Endothelial cell (in vitro differentiated cells): ENCODE measurements at regions not wholly inside any gene's neighbourhood (a gene's known extent, or its start where the extent isn't known, plus 50 kb on each side); places are given as distances from the start of the nearest gene placed in this dataset.

Source experiments
- DNase-seq: peaks from one replicate; pipeline ENCODE4 v3.0.0; 2021; ENCODE audit warnings: low spot score
- H3K27ac Mint-ChIP-seq: one replicate; pipeline ENCODE4 v1.8.0; 2021; ENCODE audit warnings: mixed read lengths, inconsistent platforms; ENCODE audit not compliant: unreplicated experiment
- H3K27me3 Mint-ChIP-seq: one replicate; pipeline ENCODE4 v1.8.0; 2021; ENCODE audit warnings: mild to moderate bottlenecking, moderate library complexity, mixed read lengths, inconsistent platforms; ENCODE audit not compliant: unreplicated experiment
- H3K36me3 Mint-ChIP-seq: one replicate; pipeline ENCODE4 v1.8.0; 2021; ENCODE audit warnings: mild to moderate bottlenecking, low read depth, mixed read lengths, inconsistent platforms; ENCODE audit not compliant: unreplicated experiment
- H3K4me1 Mint-ChIP-seq: one replicate; pipeline ENCODE4 v1.8.0; 2021; ENCODE audit warnings: mild to moderate bottlenecking, mixed read lengths, inconsistent platforms; ENCODE audit not compliant: unreplicated experiment
- H3K4me3 Mint-ChIP-seq: one replicate; pipeline ENCODE4 v1.8.0; 2021; ENCODE audit warnings: mild to moderate bottlenecking, mixed read lengths, inconsistent platforms; ENCODE audit not compliant: unreplicated experiment
- H3K9me3 Mint-ChIP-seq: one replicate; pipeline ENCODE4 v1.8.0; 2021; ENCODE audit warnings: mixed read lengths, inconsistent platforms; ENCODE audit not compliant: unreplicated experiment
- TF ChIP-seq, protein P1 (sequence below): fragments of 200-600 bp; sonication (generic); IDR thresholded peaks from one replicate; pipeline ENCODE4 v1.5.0; 2021; ENCODE audit warnings: antibody characterized with exemption; ENCODE audit not compliant: unreplicated experiment

DNA sequence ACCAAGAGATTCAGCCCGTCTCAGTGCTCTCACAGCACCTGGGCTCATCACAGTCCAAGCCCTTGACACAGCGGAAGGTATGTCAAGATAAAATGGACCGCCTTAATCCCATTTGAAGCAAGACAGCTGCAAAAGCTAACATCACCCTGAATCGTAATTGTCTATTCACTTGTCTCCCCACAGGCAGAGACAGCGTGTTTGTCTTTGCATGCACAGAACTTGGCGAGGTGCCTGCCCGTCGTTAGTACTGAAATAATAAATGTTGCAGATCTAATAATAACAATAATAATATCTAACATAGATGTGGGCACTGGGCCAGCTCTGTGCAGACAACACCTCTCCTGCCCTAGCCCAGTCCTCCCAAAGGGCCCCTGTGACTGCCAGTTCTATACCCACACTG, 271.7 kb downstream of the NPHP4 start:
- TF ChIP-seq, protein P1, sequence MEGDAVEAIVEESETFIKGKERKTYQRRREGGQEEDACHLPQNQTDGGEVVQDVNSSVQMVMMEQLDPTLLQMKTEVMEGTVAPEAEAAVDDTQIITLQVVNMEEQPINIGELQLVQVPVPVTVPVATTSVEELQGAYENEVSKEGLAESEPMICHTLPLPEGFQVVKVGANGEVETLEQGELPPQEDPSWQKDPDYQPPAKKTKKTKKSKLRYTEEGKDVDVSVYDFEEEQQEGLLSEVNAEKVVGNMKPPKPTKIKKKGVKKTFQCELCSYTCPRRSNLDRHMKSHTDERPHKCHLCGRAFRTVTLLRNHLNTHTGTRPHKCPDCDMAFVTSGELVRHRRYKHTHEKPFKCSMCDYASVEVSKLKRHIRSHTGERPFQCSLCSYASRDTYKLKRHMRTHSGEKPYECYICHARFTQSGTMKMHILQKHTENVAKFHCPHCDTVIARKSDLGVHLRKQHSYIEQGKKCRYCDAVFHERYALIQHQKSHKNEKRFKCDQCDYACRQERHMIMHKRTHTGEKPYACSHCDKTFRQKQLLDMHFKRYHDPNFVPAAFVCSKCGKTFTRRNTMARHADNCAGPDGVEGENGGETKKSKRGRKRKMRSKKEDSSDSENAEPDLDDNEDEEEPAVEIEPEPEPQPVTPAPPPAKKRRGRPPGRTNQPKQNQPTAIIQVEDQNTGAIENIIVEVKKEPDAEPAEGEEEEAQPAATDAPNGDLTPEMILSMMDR: no peak
- no peak overlapping the region for H3K4me3 Mint-ChIP-seq
- no peaks in the 10 kb centered on the region for H3K9me3 Mint-ChIP-seq
- H3K36me3 Mint-ChIP-seq: no peaks in the 10 kb centered on the region
- no peak overlapping the region for H3K27ac Mint-ChIP-seq
- H3K4me1 Mint-ChIP-seq: no peaks in the 10 kb centered on the region
- peaks cover 5% of the 10 kb centered on the region for H3K27me3 Mint-ChIP-seq
- DNase-seq: no peak

DNA sequence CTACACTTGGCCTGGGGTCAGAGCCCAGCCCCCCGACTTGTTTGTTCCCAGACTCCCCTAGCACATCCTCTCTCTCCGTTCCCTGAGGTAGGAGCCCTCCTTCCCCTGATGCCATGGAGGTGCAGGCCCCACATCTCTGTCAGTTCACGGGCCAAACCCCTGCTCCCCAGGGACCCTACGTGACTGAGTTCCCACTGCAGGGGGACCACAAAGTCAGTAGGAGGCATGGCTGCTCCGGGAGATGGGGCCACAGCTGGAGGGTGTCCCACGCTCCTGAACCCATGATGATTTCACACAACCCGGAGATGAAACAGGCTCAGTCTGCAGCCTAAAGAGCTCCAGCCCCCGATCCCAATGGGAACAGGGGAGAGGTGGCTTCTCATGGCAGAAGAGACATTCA, 272.2 kb downstream of the NPHP4 start:
- no peak overlapping the region for H3K4me3 Mint-ChIP-seq

DNA sequence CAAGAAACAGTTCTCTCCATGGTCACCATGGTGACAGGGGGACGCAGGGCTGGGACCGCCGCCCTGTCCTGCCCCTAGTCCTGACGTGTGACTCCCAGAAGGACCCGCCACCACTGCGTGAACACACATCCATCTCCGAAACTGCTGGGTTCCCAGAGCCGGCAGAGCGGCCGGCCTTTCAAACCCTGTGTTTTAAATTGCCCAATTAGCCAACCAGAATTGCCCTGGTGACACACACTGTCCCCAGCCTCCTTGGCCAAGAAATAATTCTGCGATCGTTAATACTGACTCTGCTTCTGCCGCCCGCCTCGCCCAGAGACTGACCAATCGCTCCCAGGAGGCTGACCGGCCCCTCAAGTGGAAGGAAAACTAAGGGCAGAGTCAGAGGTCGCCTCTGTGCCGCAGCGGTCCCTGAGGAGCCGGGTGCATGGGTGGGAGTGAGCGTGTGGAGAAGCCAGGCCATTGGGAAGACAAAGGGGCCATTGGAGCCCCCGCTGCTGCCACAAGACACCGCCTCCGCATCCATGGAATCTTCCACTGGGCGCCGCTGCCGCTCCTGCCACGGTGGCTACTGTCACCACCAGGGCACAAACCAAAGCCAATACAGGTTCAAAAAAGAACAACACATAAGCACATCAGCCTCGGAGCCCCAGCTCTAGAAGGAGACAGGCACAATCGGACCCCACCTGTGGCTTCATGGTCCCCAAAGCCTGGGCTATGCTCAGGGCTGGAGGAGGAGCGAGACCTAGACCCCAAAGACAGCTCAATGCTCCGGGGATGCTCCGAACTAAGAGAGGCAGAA, 273.2 kb downstream of the NPHP4 start:
- Mint-ChIP-seq H3K4me1 (no peaks in the 10 kb centered on the region), H3K27me3 (peaks cover 1% of the 10 kb centered on the region), H3K9me3 (peaks cover 4% of the 10 kb centered on the region), H3K4me3 (no peak overlapping the region), H3K27ac (no peak overlapping the region), H3K36me3 (no peaks in the 10 kb centered on the region)
- TF ChIP-seq, protein P1: no peak
- DNase-seq: no peak

More for the DNA sequence above, 272.2 kb downstream of the NPHP4 start:
- Mint-ChIP-seq H3K9me3 (peaks cover 3% of the 10 kb centered on the region), H3K36me3 (no peaks in the 10 kb centered on the region), H3K27ac (no peak overlapping the region), H3K4me1 (no peaks in the 10 kb centered on the region), H3K27me3 (peaks cover 2% of the 10 kb centered on the region)
- DNase-seq: no peak
- TF ChIP-seq, protein P1: no peak

DNA sequence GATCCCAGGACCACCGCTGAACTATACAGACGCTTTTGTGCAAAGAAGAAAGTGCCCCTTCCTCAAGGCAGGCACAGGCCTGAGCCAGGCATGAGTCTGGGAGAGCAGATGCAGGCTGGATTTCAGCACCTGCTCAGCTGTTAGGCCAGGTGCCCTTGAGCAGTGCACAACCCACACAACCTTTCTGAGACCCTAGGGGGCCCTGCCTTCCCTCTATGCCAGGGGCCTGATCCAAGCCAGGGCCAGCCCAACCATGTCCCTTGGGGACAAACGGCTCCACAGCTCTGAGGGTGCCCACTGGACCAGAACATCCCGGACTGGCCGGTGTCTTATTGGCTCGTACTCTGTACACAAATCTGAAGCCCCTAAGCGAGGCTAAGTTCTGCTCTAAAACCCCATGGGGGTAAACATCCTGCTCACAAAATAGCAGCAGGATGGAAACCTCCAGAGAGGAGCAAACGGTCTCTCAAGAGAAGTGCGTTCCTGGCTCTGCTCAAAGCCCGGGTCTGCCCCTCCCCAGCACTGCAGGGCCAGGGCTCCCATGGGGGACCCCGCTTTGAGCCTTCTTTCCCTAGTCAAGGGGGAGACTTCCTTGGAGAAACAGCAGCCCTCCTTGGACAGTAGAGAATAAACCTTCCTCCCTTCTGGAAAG, 275.1 kb downstream of the NPHP4 start:
- peaks cover 1% of the 10 kb centered on the region for H3K27me3 Mint-ChIP-seq
- no peak overlapping the region for H3K27ac Mint-ChIP-seq
- peaks cover 4% of the 10 kb centered on the region for H3K9me3 Mint-ChIP-seq
- no peaks in the 10 kb centered on the region for H3K4me1 Mint-ChIP-seq
- no peak for DNase-seq
- no peak overlapping the region for H3K4me3 Mint-ChIP-seq
- no peaks in the 10 kb centered on the region for H3K36me3 Mint-ChIP-seq
- TF ChIP-seq, protein P1: no peak

DNA sequence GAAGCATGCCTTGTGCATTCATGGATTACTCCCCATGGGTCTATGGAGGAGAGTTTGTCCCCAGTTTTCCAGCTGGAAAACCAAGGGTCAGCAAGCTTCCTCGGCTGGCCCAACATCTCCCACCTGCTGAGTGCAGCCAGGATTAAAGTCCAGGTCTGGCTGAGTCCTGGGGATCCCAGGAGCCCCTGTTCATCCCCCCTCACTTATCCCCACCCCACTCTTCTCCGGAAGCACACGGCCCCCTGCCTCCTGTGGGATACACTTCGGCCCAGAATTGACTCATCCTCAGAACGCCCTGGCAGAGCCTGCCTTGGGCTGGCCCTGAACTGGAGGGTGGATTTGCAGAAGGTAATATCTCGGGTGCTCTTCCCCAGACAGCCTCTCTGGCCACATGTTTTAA, 276.1 kb downstream of the NPHP4 start:
- no peaks in the 10 kb centered on the region for H3K36me3 Mint-ChIP-seq
- H3K27ac Mint-ChIP-seq: no peak overlapping the region
- no peak for DNase-seq
- TF ChIP-seq, protein P1: no peak
- H3K4me3 Mint-ChIP-seq: no peak overlapping the region
- peaks cover 4% of the 10 kb centered on the region for H3K9me3 Mint-ChIP-seq
- peaks cover 1% of the 10 kb centered on the region for H3K27me3 Mint-ChIP-seq
- H3K4me1 Mint-ChIP-seq: no peaks in the 10 kb centered on the region
